Large intestine (tissue), 3 donors: ENCODE measurements at regions not wholly inside any gene's neighbourhood (a gene's known extent, or its start where the extent isn't known, plus 50 kb on each side); places are given as distances from the start of the nearest gene placed in this dataset.

Source experiments
- DNase-seq, 2 donors: peaks; one replicate each; pipeline versions ENCODE4 v3.0.0 to v3.0.0-alpha.2; 2013
- H3K27ac ChIP-seq: one replicate; pipeline ENCODE4 v1.5.1; 2013; ENCODE audit warnings: low read length
- H3K27me3 ChIP-seq: 2 replicates; pipeline ENCODE4 v1.6.1; 2013; ENCODE audit warnings: low read length; ENCODE audit not compliant: control insufficient read depth, insufficient read depth
- H3K36me3 ChIP-seq: 2 replicates; pipeline ENCODE4 v1.6.1; 2013; ENCODE audit warnings: low read length; ENCODE audit not compliant: control insufficient read depth, insufficient read depth
- H3K4me1 ChIP-seq: one replicate; pipeline ENCODE4 v1.6.1; 2013; ENCODE audit warnings: low read length; ENCODE audit not compliant: control insufficient read depth, insufficient read depth
- H3K4me3 ChIP-seq: one replicate; pipeline ENCODE4 v1.5.1; 2013; ENCODE audit warnings: low read length
- H3K9me3 ChIP-seq: one replicate; pipeline ENCODE4 v1.6.1; 2013; ENCODE audit warnings: mild to moderate bottlenecking, low read depth, low read length, moderate library complexity; ENCODE audit not compliant: control insufficient read depth
- WGBS: methylation state at CpG from one replicate; pipeline ENCODE4 v1.1.5; 2013; ENCODE audit warnings: low lambda C conversion rate; ENCODE audit not compliant: insufficient coverage; 5-methylcytosine and 5-hydroxymethylcytosine counted together

DNA sequence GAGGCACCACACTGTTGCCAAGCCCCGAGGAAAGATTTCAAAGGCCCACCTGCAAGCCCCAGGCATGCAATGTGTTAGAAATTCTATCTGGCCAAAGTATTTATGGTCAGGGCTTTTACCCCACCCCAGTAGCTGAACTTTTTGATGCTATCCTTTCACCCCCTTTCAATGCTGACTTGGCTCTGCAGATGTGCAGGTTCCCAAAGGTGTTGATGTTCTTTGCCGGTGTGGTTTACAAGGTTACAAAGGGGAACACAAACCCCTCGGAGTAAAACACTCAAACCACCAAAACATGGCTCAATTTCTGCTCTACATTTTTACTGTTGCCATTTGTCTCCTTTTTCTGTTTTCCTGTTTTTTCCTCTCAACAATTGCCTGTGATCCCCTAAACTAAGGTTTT is 145.4 kb upstream of the BNIP2 start:
- no peak for DNase-seq
- no peaks in the 10 kb centered on the region for H3K4me1 ChIP-seq
- 100% methylated on average over 1 of the region's 3 CpGs for WGBS
- H3K9me3 ChIP-seq = no peaks in the 10 kb centered on the region
- H3K36me3 ChIP-seq = no peaks in the 10 kb centered on the region
- H3K27ac ChIP-seq = no peak overlapping the region
- no peak overlapping the region for H3K4me3 ChIP-seq
- peaks cover 9% of the 10 kb centered on the region for H3K27me3 ChIP-seq

DNA sequence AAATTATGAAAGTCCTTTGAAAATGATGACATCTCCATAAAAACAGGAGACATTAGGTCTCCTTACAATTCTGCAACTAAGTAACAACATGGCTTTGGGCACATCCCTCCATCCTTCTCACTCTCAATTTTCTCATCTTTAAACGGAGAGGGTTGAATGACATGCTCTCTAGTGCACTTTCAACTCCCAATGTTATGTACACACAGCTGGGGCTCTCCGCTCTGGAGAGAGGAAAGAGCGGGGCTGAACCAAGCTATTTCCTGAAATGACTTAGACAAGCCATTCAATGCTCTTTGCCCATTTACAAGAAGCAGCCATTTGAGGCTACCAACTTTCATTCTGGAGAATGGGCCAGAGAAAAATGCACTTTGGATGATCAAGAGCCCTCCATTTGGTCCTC is 144.2 kb upstream of the BNIP2 start:
- Histone ChIP-seq H3K27ac (no peak overlapping the region), H3K9me3 (no peaks in the 10 kb centered on the region), H3K36me3 (no peaks in the 10 kb centered on the region), H3K27me3 (peaks cover 6% of the 10 kb centered on the region), H3K4me3 (no peak overlapping the region), H3K4me1 (no peaks in the 10 kb centered on the region)
- WGBS = no CpG with 5 or more reads among the region's 3 CpGs
- DNase-seq = no peak

GRCh38 chr15:59830873-59831272 is 141.8 kb upstream of the BNIP2 start:
- peaks cover 2% of the 10 kb centered on the region for H3K27me3 ChIP-seq
- no peaks in the 10 kb centered on the region for H3K4me1 ChIP-seq
- DNase-seq = no peak
- no peaks in the 10 kb centered on the region for H3K9me3 ChIP-seq
- H3K36me3 ChIP-seq = no peaks in the 10 kb centered on the region
- H3K27ac ChIP-seq = no peak overlapping the region
- WGBS = no CpG with 5 or more reads among the region's 5 CpGs
- H3K4me3 ChIP-seq = no peak overlapping the region

GRCh38 chr15:59830098-59830497 is 141.0 kb upstream of the BNIP2 start:
- no peak for DNase-seq
- no peaks in the 10 kb centered on the region for H3K9me3 ChIP-seq
- H3K27me3 ChIP-seq = peaks cover 2% of the 10 kb centered on the region
- no CpG with 5 or more reads among the region's 2 CpGs for WGBS
- H3K27ac ChIP-seq = no peak overlapping the region
- H3K4me3 ChIP-seq = no peak overlapping the region
- H3K4me1 ChIP-seq = no peaks in the 10 kb centered on the region
- H3K36me3 ChIP-seq = no peaks in the 10 kb centered on the region

DNA sequence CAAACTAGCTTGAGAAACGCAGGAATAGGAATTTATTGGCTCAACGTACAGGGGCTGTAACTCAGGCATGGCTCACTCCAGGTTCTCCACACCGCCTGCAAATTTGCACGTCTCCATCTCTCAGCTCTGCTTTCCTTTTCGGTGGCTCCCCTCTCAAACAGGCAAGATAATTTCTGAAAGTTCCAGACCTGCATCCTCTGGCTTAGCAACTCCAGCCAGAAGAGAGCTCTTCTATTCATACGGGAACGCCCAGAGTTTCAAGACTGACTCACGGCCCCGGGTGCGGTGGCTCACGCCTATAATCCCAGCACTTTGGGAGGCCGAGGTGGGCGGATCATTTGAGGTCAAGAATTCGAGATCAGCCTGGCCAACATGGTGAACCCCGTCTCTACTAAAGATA is 139.7 kb upstream of the BNIP2 start:
- WGBS = 90% methylated on average over 2 of the region's 15 CpGs
- H3K27me3 ChIP-seq = peaks cover under 1% of the 10 kb centered on the region
- no peak overlapping the region for H3K4me3 ChIP-seq
- H3K9me3 ChIP-seq = no peaks in the 10 kb centered on the region
- no peak for DNase-seq
- no peaks in the 10 kb centered on the region for H3K4me1 ChIP-seq
- no peak overlapping the region for H3K27ac ChIP-seq
- no peaks in the 10 kb centered on the region for H3K36me3 ChIP-seq

GRCh38 chr15:59828263-59828662 is 139.1 kb upstream of the BNIP2 start:
- Histone ChIP-seq H3K4me1 (no peaks in the 10 kb centered on the region), H3K27me3 (no peaks in the 10 kb centered on the region), H3K9me3 (no peaks in the 10 kb centered on the region), H3K27ac (no peak overlapping the region), H3K4me3 (no peak overlapping the region), H3K36me3 (no peaks in the 10 kb centered on the region)
- 69% methylated on average over 4 of the region's 4 CpGs for WGBS
- DNase-seq = no peak

DNA sequence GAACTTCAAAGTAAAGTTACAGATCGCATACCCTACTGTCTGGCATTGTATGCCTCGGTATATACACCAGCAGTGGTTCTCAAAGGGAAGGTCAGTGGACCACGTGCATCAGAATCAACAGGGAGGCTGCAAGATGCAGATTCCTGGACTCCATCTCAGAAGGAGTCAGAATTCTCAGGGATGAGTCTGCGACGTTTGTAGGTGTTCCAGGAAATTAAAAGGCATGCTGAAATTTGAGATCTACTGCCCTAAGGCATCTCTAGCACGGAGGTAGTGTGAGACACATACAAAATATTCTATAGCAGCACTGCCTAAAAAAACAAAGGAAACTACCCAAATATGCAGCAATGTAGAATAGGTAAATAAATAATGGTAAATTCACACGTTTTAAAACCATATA is 136.8 kb upstream of the BNIP2 start:
- no peaks in the 10 kb centered on the region for H3K4me1 ChIP-seq
- 44% methylated on average over 3 of the region's 7 CpGs for WGBS
- DNase-seq = no peak
- no peak overlapping the region for H3K27ac ChIP-seq
- H3K4me3 ChIP-seq = no peak overlapping the region
- no peaks in the 10 kb centered on the region for H3K36me3 ChIP-seq
- H3K9me3 ChIP-seq = no peaks in the 10 kb centered on the region
- H3K27me3 ChIP-seq = no peaks in the 10 kb centered on the region

DNA sequence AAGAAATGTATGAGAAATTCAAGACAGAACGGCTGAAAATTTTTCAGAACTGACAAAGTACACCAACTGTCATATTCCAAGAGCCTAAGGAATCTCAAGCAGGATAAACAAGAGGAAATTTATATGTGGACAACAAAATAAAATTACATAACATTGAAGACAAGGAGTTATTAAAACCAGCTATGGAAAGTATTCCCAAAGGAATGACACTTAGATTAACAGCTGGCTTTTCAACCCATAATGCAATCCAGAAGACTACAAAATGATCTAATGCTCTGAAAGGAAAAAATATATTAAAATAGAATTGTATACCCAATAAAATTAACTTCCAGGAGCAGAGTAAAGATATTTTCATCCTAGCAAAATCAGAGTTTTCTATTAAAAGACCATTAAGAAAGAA is 132.2 kb upstream of the BNIP2 start:
- Histone ChIP-seq H3K9me3 (no peaks in the 10 kb centered on the region), H3K27me3 (peaks cover 9% of the 10 kb centered on the region), H3K4me3 (no peak overlapping the region), H3K27ac (no peak overlapping the region), H3K4me1 (no peaks in the 10 kb centered on the region), H3K36me3 (no peaks in the 10 kb centered on the region)
- no CpG with 5 or more reads among the region's 1 CpG for WGBS
- no peak for DNase-seq

GRCh38 chr15:59819092-59819491 is 130.0 kb upstream of the BNIP2 start:
- WGBS = 20% methylated on average over 1 of the region's 4 CpGs
- Histone ChIP-seq H3K36me3 (no peaks in the 10 kb centered on the region), H3K4me1 (no peaks in the 10 kb centered on the region), H3K27ac (no peak overlapping the region), H3K4me3 (no peak overlapping the region), H3K27me3 (peaks cover 15% of the 10 kb centered on the region), H3K9me3 (no peaks in the 10 kb centered on the region)
- DNase-seq = no peak

DNA sequence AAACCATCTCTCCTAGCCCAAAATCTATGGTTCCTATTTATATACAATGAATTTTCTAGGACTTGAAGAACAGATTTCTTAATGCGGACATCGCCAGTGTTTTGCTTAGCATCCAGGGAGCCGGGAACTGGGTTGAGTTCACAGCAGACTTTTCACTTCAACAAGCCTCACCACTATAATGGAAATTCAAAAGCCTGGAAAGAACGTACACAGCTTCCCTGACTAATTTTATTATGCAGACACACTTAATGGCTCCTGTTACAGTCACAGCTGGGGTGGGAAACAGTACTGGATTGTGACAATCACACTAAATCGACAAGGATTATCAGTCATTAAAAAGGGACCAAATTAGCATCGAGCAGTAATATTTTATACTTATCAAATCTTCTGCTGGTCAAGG is 129.2 kb upstream of the BNIP2 start:
- Histone ChIP-seq H3K9me3 (no peaks in the 10 kb centered on the region), H3K36me3 (no peaks in the 10 kb centered on the region), H3K27ac (no peak overlapping the region), H3K27me3 (peaks cover 16% of the 10 kb centered on the region), H3K4me3 (no peak overlapping the region), H3K4me1 (no peaks in the 10 kb centered on the region)
- WGBS = 25% methylated on average over 2 of the region's 6 CpGs
- no peak for DNase-seq

DNA sequence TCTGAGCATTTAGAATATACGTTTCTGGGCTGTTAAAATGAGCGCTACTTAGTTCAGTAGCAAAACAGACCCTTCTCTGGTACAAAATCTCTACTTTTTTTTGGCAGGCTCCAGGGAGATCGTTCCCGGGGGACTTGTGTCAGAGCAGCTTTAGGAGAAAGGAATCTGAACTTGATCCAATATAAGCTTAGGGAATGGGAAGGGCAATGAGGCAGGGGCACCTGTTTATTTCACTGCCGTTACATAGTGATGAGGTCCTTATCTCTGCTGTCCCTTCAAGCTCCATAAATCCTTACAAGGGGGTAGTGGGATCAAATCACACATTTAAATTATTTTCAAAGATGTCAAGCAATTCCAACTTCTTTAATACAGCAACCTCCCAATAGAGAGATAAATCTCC is 128.7 kb upstream of the BNIP2 start:
- H3K36me3 ChIP-seq = no peaks in the 10 kb centered on the region
- H3K4me1 ChIP-seq = no peaks in the 10 kb centered on the region
- no peak overlapping the region for H3K4me3 ChIP-seq
- H3K27me3 ChIP-seq = peaks cover 19% of the 10 kb centered on the region
- WGBS = 30% methylated on average over 2 of the region's 5 CpGs
- DNase-seq = no peak
- no peaks in the 10 kb centered on the region for H3K9me3 ChIP-seq
- H3K27ac ChIP-seq = no peak overlapping the region
